ENCODE measurements at regions not wholly inside any gene's neighbourhood (a gene's known extent, or its start where the extent isn't known, plus 50 kb on each side); places are given as distances from the start of the nearest gene placed in this dataset.

DNA sequence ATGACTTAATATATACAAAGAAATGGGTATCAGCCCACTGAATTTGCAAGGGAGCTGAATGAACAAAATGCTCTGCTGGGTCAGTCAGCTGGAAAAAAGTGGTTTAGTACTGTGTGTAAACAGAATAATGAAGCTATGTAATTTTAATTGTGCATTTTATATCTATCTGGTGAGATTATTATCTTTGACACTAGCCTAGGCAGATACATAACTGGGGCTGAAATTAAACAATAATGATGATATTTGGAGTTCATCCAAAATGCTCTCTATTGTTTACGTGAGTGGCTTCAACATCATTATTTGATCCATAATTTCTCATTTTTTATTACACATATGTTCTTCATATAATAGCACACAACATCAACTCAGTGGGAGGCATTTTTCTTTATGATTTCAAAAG lies 208.5 kb upstream of the SNX7 start:
- TF ChIP-seq, protein P1, sequence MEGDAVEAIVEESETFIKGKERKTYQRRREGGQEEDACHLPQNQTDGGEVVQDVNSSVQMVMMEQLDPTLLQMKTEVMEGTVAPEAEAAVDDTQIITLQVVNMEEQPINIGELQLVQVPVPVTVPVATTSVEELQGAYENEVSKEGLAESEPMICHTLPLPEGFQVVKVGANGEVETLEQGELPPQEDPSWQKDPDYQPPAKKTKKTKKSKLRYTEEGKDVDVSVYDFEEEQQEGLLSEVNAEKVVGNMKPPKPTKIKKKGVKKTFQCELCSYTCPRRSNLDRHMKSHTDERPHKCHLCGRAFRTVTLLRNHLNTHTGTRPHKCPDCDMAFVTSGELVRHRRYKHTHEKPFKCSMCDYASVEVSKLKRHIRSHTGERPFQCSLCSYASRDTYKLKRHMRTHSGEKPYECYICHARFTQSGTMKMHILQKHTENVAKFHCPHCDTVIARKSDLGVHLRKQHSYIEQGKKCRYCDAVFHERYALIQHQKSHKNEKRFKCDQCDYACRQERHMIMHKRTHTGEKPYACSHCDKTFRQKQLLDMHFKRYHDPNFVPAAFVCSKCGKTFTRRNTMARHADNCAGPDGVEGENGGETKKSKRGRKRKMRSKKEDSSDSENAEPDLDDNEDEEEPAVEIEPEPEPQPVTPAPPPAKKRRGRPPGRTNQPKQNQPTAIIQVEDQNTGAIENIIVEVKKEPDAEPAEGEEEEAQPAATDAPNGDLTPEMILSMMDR (IDR thresholded peaks at IDR 0.05; ENCODE audit: low read depth, low read length, poor library complexity, severe bottlenecking): no peak
- no peak for TF ChIP-seq EZH2phosphoT487 (IDR thresholded peaks at IDR 0.05; ENCODE audit: borderline replicate concordance, low read length)

Measured in DOHH2 (cell line).